ENCODE measurements at regions not wholly inside any gene's neighbourhood (a gene's known extent, or its start where the extent isn't known, plus 50 kb on each side); places are given as distances from the start of the nearest gene placed in this dataset.

DNA sequence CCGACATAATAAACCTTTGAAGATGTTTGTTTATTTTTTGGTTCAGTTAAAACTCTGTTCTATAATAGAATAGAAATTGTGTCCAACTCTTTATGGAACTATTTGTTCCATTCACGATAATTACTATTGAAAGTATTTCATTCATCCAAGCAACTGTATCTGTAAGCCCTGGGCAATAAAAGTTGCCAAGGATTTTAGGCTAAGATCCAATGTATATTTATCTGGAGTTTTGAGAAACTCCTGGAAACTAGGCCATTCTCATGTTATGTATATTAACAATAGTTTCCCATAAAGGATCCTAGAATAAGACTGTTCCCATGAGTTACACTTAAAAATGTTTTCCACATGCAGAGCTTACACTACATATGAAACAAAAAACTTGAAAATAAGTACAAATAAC, 261.6 kb downstream of the SLITRK6 start:
- DNase-seq (ENCODE audit: low spot score) = no peak

DNA sequence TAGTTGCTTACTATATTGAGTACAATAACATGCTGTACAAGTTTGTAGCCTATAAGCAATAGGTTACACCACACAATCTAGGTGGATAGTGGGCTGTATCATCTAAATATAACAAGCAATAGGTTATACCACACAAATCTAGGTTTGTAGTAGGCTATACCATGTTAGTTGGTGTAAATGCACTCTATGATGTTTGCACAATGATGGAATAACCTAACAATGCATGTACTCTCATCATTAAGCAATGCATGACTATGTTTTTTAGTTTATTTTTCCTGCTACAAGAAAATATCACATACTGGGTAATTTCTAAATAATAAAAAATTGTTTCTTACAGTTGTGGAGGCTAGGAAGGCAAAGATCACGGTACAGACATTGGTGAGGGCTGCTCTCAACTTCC, 262.5 kb downstream of the SLITRK6 start:
- DNase-seq (ENCODE audit: low spot score) = no peak

- no peak for DNase-seq (ENCODE audit: low spot score)
Observed at GRCh38 chr13:85535316-85536084, 263.7 kb downstream of the SLITRK6 start.

DNA sequence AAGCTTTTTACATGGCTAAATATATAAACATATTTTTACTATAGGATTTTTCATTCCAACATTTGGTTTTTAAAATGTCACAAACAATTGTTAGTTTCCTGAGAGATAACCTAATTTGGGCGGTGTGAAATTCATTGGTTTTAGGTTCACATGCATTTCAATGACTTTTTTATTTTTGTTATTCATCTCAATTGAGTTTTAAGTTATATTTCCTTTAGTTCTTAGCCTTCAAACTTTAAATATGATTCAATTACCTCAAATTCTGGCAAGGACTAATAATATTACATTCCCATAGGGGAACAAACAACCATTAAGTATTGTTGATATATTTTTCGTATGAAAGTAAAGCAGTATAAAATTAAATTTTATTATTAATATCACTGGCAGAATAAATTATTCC, 265.3 kb downstream of the SLITRK6 start:
- no peak for DNase-seq (ENCODE audit: low spot score)

- DNase-seq (ENCODE audit: low spot score) = no peak
Observed at GRCh38 chr13:85529218-85529594, 270.0 kb downstream of the SLITRK6 start.

DNA sequence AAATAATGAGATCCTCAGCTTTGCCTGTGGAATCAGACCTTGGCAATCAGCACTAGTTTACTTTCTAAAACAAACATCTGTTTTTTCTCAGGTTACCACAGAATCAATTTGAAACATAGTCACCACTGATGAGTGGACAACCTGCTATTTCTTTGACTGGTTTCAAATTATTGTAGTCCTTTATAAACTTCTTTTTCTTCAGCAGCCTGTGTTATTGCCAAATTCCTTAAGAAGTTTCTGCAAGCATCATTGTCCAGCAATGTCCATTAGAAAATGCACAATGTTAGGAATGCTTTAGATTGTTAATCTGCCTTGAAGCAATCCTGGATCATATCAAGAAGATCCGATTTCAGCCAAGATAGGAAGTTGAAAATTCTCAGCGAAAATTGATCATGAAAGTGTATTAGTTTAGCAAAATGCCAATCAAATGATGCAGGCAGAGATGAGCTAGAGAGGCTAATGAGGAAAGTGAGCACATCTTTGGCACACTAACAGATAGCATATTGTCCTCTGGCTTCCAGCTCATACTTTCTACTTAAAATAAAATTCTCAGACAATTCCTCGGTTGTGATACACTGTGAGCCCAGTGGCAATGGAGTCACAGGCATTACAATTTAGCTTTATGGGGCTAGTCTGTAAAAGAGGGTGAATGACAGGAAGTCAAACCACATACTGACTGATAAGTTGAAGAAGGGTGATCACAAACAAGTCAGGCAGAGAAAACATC, 270.6 kb downstream of the SLITRK6 start:
- peak; percentile 56 for DNase-seq (ENCODE audit: low spot score)

- DNase-seq (ENCODE audit: low spot score) = no peak
Observed at GRCh38 chr13:85527316-85527715, 271.9 kb downstream of the SLITRK6 start.

DNA sequence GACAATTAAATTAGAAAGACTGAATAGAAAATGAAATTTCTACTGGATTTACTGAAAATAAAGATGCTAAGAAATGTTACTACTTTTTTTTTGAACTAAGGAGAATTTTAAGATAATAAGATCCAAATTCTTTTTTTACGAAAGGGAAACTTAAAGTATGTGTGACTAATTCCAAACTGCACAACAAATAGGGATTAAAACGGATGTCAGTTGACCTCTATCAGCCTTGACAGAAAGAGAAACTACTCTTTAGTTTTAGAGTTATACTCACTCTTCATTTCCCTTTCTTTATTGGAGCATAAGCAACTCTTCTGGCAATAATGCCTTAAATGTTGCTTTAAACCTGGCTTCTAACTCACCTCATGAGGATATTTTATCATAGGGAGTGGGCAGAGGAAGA, 273.8 kb downstream of the SLITRK6 start:
- no peak for DNase-seq (ENCODE audit: low spot score)

- no peak for DNase-seq (ENCODE audit: low spot score)
Observed at GRCh38 chr13:85521657-85522056, 277.6 kb downstream of the SLITRK6 start.

DNA sequence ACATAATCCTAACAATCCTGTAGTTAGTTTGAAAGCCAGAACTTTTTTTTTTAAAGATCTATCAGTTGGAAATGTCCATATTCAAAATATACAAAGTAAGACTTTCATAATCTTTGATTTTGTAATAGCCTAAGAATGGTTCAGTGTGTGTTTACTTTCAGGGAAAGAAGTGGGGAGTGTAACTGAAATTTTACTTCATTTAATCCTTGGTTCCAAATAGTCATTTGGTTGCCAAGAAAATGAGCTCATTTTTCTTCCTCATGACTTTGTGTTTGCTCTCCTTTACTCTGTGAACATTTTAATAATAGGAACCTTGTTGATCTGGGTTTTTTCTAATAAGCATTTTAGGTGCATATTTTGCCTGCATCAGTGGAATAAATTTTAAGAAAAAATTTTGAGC, 278.8 kb downstream of the SLITRK6 start:
- DNase-seq (ENCODE audit: low spot score) = no peak

GRCh38 chr13:85519363-85519762, 279.9 kb downstream of the SLITRK6 start:
- no peak for DNase-seq (ENCODE audit: low spot score)

DNA sequence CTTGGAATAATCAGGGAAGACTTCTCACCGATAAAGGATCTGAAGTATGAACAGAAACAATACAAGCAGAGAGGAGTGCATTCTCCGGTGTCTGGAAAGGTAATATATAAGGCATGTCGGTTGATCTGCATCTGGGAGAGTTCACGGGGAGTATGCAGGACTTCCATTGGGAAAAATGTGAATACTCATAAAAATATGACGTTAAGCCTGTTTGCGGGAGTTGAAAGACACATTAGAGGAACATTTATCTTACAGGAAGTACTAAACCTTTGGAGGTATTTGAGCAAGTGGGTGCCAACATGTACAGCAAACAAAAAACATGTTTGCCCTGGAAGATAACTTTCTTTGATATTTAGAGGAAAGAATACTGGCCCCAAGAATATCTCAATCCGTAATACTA, 286.8 kb downstream of the SLITRK6 start:
- no peak for DNase-seq (ENCODE audit: low spot score)

- no peak for DNase-seq (ENCODE audit: low spot score)
Observed at GRCh38 chr13:85509512-85509911, 289.7 kb downstream of the SLITRK6 start.

- DNase-seq (ENCODE audit: low spot score) = no peak
Observed at GRCh38 chr13:85508683-85509329, 290.4 kb downstream of the SLITRK6 start.

DNA sequence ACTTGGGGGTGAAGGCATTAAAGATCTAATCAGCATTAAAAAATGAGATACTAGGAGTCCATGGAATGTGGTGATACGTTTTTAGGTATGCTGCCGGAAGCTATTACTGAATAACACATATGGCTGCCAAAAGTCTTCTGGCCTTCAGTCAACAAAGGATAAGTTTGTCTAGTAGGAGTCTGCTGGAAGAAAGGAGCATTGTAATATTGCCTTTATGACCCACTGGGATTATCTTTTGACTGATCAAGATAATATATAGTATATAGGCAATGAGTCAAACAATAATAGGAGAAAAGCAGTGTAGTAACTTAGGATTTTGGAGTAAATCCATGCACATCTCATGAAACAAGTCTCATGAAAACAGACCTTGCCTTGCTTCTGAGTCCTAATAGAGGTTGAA, 295.4 kb downstream of the SLITRK6 start:
- no peak for DNase-seq (ENCODE audit: low spot score)

GRCh38 chr13:85501616-85502015, 297.6 kb downstream of the SLITRK6 start:
- DNase-seq (ENCODE audit: low spot score) = no peak

DNA sequence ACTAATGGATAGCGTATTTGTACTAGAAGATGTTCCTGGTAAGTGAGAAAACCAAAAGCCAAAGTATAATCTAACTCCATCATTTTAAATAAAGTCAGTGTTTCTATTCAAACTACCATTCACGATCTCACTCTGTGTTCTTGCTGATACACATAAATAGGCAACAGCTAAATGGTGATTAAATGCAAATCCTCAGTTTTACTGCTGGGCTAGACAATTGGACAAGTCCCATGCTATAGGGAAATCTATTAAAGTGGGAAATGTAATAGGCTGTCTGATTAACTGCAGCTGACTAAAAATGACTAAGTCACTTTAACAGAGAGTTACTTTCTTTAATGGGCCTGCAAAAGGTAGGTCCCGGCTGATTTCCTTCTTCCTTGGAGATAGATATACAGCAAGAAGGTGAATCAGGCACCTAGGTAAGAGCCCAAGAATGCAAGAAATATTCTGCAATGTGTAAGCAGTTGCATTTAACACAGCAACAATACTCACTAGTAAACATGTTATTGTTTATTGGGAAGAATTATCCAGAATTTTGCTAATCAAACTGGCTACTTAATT, 298.4 kb downstream of the SLITRK6 start:
- no peak for DNase-seq (ENCODE audit: low spot score)

DNA sequence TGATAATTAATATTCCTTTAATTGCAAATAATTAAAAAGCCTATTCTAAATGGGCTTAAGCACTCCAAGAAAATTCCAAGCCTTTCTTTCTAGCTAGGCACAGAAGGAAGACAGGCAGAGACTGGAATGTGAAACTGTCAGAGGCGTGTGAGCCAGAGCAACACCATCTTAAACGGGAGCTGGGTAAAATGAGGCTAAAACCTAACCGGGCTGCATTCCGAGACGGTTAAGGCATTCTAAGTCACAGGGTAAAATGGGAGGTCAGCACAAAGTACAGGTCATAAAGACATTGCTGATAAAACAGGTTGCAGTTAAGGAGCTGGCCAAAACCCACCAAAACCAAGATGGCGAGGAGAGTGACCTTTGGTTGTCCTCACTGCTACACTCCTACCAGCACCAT, 300.4 kb downstream of the SLITRK6 start:
- DNase-seq (ENCODE audit: low spot score) = no peak

- DNase-seq (ENCODE audit: low spot score) = no peak
Observed at GRCh38 chr13:85497652-85498051, 301.6 kb downstream of the SLITRK6 start.

- no peak for DNase-seq (ENCODE audit: low spot score)
Observed at GRCh38 chr13:85492283-85492682, 306.9 kb downstream of the SLITRK6 start.

- no peak for DNase-seq (ENCODE audit: low spot score)
Observed at GRCh38 chr13:85486663-85487062, 312.6 kb downstream of the SLITRK6 start.

- no peak for DNase-seq (ENCODE audit: low spot score)
Observed at GRCh38 chr13:85473144-85473543, 326.1 kb downstream of the SLITRK6 start.

GRCh38 chr13:85469320-85469719, 329.9 kb downstream of the SLITRK6 start:
- DNase-seq (ENCODE audit: low spot score) = no peak
